ENCODE measurements at regions not wholly inside any gene's neighbourhood (a gene's known extent, or its start where the extent isn't known, plus 50 kb on each side); places are given as distances from the start of the nearest gene placed in this dataset.

DNA sequence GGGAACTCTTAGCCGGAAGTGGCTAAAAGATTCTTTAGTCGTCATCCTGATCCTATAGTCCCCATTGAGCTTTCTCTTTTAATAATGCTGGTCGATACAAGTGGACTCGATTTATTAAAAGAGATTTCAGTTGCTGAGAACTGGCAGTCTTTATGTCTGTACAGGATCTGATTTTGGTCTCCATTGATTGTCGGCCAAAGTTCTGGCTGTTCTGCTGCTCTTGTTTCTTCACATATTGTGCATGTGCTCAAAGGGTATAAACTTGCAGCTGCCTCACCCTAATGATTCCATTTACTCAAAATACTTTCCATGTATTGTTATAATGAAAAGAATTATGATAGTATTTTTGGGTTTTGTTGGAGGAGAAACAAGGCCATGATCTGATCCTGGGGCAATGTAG is 100.7 kb upstream of the CTTNBP2 start:
- Histone ChIP-seq H2AFZ (ENCODE audit: low read depth, low read length) (no peak overlapping the region), H3K27me3 (ENCODE audit: insufficient read depth, low read length) (no peaks in the 10 kb centered on the region), H3K4me3 (ENCODE audit: insufficient read depth, low read depth, low read length) (no peak overlapping the region), H3K9me3 (ENCODE audit: insufficient read depth, low read depth, low read length) (no peaks in the 10 kb centered on the region), H3K4me1 (ENCODE audit: insufficient read depth, low read length) (no peaks in the 10 kb centered on the region), H4K20me1 (ENCODE audit: insufficient read depth, low read length) (no peaks in the 10 kb centered on the region), H3K36me3 (ENCODE audit: insufficient read depth, low read length) (no peaks in the 10 kb centered on the region), H3K4me2 (ENCODE audit: low read length) (no peak overlapping the region), H3K27ac (ENCODE audit: low read depth, low read length) (no peak overlapping the region), H3K79me2 (ENCODE audit: insufficient read depth, low read length) (no peaks in the 10 kb centered on the region), H3K9ac (ENCODE audit: low read length) (no peak overlapping the region)
- FAIRE-seq (no peak), DNase-seq (ENCODE audit: low read depth) (no peak)
- peaks cover 2% of the 10 kb centered on the region for H3K9me3 Mint-ChIP-seq (ENCODE audit: unreplicated experiment)
- H3K4me1 Mint-ChIP-seq (ENCODE audit: low read depth, unreplicated experiment): no peaks in the 10 kb centered on the region
- H3K4me3 Mint-ChIP-seq (ENCODE audit: unreplicated experiment): no peak overlapping the region
- no peak overlapping the region for H3K27ac Mint-ChIP-seq (ENCODE audit: unreplicated experiment)
- H3K27me3 Mint-ChIP-seq (ENCODE audit: low read depth, unreplicated experiment): no peaks in the 10 kb centered on the region
- H3K36me3 Mint-ChIP-seq (ENCODE audit: low read depth, unreplicated experiment): no peaks in the 10 kb centered on the region
- TF ChIP-seq EZH2 (IDR thresholded peaks at IDR 0.05; ENCODE audit: insufficient read depth, low read length): no peak
- TF ChIP-seq, protein P1, sequence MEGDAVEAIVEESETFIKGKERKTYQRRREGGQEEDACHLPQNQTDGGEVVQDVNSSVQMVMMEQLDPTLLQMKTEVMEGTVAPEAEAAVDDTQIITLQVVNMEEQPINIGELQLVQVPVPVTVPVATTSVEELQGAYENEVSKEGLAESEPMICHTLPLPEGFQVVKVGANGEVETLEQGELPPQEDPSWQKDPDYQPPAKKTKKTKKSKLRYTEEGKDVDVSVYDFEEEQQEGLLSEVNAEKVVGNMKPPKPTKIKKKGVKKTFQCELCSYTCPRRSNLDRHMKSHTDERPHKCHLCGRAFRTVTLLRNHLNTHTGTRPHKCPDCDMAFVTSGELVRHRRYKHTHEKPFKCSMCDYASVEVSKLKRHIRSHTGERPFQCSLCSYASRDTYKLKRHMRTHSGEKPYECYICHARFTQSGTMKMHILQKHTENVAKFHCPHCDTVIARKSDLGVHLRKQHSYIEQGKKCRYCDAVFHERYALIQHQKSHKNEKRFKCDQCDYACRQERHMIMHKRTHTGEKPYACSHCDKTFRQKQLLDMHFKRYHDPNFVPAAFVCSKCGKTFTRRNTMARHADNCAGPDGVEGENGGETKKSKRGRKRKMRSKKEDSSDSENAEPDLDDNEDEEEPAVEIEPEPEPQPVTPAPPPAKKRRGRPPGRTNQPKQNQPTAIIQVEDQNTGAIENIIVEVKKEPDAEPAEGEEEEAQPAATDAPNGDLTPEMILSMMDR (IDR thresholded peaks at IDR 0.05; ENCODE audit: insufficient read depth, low read depth, low read length): no peak

DNA sequence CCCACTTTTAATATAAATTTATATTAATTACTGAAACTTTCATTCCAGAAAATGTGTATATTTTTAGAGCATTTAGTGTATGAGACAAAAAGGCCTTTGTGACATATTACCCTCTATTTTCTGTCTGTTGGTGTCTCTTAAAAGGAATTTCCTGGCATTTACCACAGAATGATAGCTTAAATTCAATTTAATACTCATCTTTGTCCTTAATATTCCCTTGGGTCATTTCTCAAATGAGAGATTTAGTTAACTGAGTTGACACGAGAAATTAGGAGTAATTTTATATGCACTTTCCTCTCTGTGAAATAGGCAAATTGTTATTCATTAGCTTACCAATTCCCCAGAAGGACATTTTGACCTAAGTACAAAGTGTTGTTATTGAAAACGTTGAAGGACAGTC is 101.7 kb upstream of the CTTNBP2 start:
- no peak for DNase-seq (ENCODE audit: low read depth)
- H3K4me1 Mint-ChIP-seq (ENCODE audit: low read depth, unreplicated experiment): no peaks in the 10 kb centered on the region
- no peaks in the 10 kb centered on the region for H3K27me3 Mint-ChIP-seq (ENCODE audit: low read depth, unreplicated experiment)

DNA sequence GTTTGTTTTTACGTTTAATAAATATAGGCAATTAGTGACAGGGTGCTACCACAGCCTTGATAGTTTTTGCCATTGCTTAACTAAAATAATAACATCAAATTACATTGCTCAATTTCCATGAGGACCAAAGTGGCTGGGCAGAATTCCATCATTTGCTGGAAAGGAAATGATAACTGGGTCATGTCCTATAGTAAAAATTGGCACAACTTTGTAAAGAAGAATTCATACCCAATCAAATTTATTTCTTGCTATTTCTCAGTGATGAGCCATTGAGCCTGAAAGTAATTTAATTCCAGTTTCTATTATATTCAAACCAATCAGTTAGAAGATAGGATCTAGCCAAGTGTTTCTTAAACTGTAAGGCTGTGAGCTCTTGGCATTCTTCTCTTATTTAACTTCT is 102.2 kb upstream of the CTTNBP2 start:
- Histone ChIP-seq H2AFZ (ENCODE audit: low read depth, low read length) (no peak overlapping the region), H3K4me2 (ENCODE audit: low read length) (no peak overlapping the region), H3K4me3 (ENCODE audit: insufficient read depth, low read depth, low read length) (no peak overlapping the region), H3K27ac (ENCODE audit: low read depth, low read length) (no peak overlapping the region), H4K20me1 (ENCODE audit: insufficient read depth, low read length) (no peaks in the 10 kb centered on the region), H3K9ac (ENCODE audit: low read length) (no peak overlapping the region), H3K27me3 (ENCODE audit: insufficient read depth, low read length) (no peaks in the 10 kb centered on the region), H3K79me2 (ENCODE audit: insufficient read depth, low read length) (no peaks in the 10 kb centered on the region), H3K9me3 (ENCODE audit: insufficient read depth, low read depth, low read length) (no peaks in the 10 kb centered on the region), H3K36me3 (ENCODE audit: insufficient read depth, low read length) (no peaks in the 10 kb centered on the region), H3K4me1 (ENCODE audit: insufficient read depth, low read length) (no peaks in the 10 kb centered on the region)
- H3K4me1 Mint-ChIP-seq (ENCODE audit: low read depth, unreplicated experiment): no peaks in the 10 kb centered on the region
- H3K27me3 Mint-ChIP-seq (ENCODE audit: low read depth, unreplicated experiment): no peaks in the 10 kb centered on the region
- H3K4me3 Mint-ChIP-seq (ENCODE audit: unreplicated experiment): no peak overlapping the region
- no peak for TF ChIP-seq EZH2 (IDR thresholded peaks at IDR 0.05; ENCODE audit: insufficient read depth, low read length)
- TF ChIP-seq, protein P1 (IDR thresholded peaks at IDR 0.05; ENCODE audit: insufficient read depth, low read depth, low read length): no peak
- no peak for DNase-seq (ENCODE audit: low read depth)
- H3K27ac Mint-ChIP-seq (ENCODE audit: unreplicated experiment): no peak overlapping the region
- no peaks in the 10 kb centered on the region for H3K36me3 Mint-ChIP-seq (ENCODE audit: low read depth, unreplicated experiment)
- H3K9me3 Mint-ChIP-seq (ENCODE audit: unreplicated experiment): no peaks in the 10 kb centered on the region
- no peak for FAIRE-seq

More for the DNA sequence above, 101.7 kb upstream of the CTTNBP2 start:
- no peak overlapping the region for H3K4me2 ChIP-seq (ENCODE audit: low read length)
- no peak overlapping the region for H3K9ac ChIP-seq (ENCODE audit: low read length)
- H3K79me2 ChIP-seq (ENCODE audit: insufficient read depth, low read length): no peaks in the 10 kb centered on the region
- no peaks in the 10 kb centered on the region for H3K36me3 ChIP-seq (ENCODE audit: insufficient read depth, low read length)
- no peaks in the 10 kb centered on the region for H3K27me3 ChIP-seq (ENCODE audit: insufficient read depth, low read length)
- no peaks in the 10 kb centered on the region for H3K4me1 ChIP-seq (ENCODE audit: insufficient read depth, low read length)
- Mint-ChIP-seq H3K4me3 (ENCODE audit: unreplicated experiment) (no peak overlapping the region), H3K36me3 (ENCODE audit: low read depth, unreplicated experiment) (no peaks in the 10 kb centered on the region), H3K9me3 (ENCODE audit: unreplicated experiment) (no peaks in the 10 kb centered on the region), H3K27ac (ENCODE audit: unreplicated experiment) (no peak overlapping the region)
- TF ChIP-seq, protein P1 (IDR thresholded peaks at IDR 0.05; ENCODE audit: insufficient read depth, low read depth, low read length): no peak
- no peak for TF ChIP-seq EZH2 (IDR thresholded peaks at IDR 0.05; ENCODE audit: insufficient read depth, low read length)
- no peaks in the 10 kb centered on the region for H4K20me1 ChIP-seq (ENCODE audit: insufficient read depth, low read length)
- no peaks in the 10 kb centered on the region for H3K9me3 ChIP-seq (ENCODE audit: insufficient read depth, low read depth, low read length)
- FAIRE-seq: no peak
- H3K4me3 ChIP-seq (ENCODE audit: insufficient read depth, low read depth, low read length): no peak overlapping the region
- no peak overlapping the region for H2AFZ ChIP-seq (ENCODE audit: low read depth, low read length)
- no peak overlapping the region for H3K27ac ChIP-seq (ENCODE audit: low read depth, low read length)

Measured in astrocyte (in vitro differentiated cells and primary cell).